ENCODE measurements at regions not wholly inside any gene's neighbourhood (a gene's known extent, or its start where the extent isn't known, plus 50 kb on each side); places are given as distances from the start of the nearest gene placed in this dataset.

DNA sequence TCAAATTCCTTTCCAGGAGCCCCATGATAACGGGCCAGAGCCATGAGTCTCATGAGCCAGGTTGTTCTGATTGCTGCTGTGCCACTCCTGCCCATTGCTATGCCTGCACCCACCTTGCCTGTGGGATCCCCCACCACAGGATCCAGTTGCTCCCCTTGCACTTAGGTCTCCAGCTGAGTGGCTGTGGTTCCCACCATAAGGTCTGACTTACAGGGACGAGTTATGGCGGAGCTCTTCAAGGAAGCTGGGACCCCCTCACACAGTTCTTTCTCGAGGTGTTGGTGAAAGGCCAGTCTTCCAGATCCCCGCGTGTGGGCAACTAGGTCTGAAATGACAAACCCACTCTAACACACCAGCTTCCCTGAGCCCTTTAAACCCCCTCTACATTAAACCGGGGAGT, 111.9 kb upstream of the C14orf180 start:
- H3K27me3 ChIP-seq, result peaks cover 0 to 30% of the 10 kb centered on the region in 2 donors
- H3K4me3 ChIP-seq, result no peak overlapping the region
- H3K36me3 ChIP-seq, result no peaks in the 10 kb centered on the region
- DNase-seq (ENCODE audit: low spot score in 2 of 2), result no peak
- no peaks in the 10 kb centered on the region for H3K9me3 ChIP-seq
- no peak for TF ChIP-seq POLR2AphosphoS5 (IDR thresholded peaks at IDR 0.05)
- TF ChIP-seq, protein P1, sequence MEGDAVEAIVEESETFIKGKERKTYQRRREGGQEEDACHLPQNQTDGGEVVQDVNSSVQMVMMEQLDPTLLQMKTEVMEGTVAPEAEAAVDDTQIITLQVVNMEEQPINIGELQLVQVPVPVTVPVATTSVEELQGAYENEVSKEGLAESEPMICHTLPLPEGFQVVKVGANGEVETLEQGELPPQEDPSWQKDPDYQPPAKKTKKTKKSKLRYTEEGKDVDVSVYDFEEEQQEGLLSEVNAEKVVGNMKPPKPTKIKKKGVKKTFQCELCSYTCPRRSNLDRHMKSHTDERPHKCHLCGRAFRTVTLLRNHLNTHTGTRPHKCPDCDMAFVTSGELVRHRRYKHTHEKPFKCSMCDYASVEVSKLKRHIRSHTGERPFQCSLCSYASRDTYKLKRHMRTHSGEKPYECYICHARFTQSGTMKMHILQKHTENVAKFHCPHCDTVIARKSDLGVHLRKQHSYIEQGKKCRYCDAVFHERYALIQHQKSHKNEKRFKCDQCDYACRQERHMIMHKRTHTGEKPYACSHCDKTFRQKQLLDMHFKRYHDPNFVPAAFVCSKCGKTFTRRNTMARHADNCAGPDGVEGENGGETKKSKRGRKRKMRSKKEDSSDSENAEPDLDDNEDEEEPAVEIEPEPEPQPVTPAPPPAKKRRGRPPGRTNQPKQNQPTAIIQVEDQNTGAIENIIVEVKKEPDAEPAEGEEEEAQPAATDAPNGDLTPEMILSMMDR (IDR thresholded peaks at IDR 0.05), result no peak
- no peak for TF ChIP-seq POLR2A (IDR thresholded peaks at IDR 0.05)
- H3K4me1 ChIP-seq, result no peaks in the 10 kb centered on the region
- no peak overlapping the region for H3K27ac ChIP-seq
- intact Hi-C loops (cut with DNase I; ENCODE audit: low total_unique reads), result no loop called here

DNA sequence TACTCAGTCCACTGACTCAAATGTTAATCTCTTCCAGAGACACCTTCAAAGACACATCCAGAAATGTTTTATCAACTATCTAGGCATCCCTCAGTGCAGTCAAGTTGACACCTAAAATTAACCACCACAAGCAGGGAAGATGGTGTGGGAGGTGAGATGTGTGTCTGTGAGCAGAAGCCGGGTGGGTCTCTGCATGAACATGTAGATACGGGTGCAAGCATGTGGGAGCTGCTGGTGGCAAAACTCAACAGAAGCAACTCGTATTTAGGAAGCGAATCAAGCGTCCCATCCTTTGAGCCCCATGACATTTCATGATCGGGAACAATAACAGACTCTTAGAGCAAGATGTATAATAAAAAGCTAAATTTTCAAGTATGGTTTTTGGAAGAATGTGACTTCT, 110.0 kb upstream of the C14orf180 start:
- Histone ChIP-seq H3K4me3 (no peak overlapping the region), H3K4me1 (no peaks in the 10 kb centered on the region), H3K36me3 (no peaks in the 10 kb centered on the region), H3K27ac (no peak overlapping the region), H3K9me3 (no peaks in the 10 kb centered on the region), H3K27me3 (peaks cover 0 to 34% of the 10 kb centered on the region in 2 donors)
- TF ChIP-seq, protein P1 (IDR thresholded peaks at IDR 0.05), result no peak
- TF ChIP-seq POLR2A (IDR thresholded peaks at IDR 0.05) (no peak), POLR2AphosphoS5 (IDR thresholded peaks at IDR 0.05) (no peak)
- no peak for DNase-seq (ENCODE audit: low spot score in 2 of 2)
- intact Hi-C loops (cut with DNase I; ENCODE audit: low total_unique reads), result no loop called here

DNA sequence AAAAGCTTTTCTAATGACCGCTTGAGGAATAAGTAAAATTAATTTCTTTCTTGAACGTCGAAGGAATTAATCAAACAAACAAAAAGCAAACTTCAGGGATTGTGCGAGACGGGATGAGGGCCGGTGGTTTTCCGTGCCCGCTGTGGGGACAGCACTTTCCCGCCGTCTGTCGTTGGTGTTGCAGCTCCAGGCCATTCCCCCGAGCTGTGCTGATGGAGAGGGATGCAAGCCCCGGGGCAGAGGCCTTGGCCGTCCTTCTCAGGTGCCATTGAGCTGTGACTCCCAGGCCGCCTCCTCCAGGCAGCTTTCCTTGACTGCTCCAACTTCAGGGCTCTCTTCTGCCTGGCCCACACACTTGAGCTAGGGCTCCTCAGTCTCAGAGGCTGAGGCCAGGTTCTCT, 109.0 kb upstream of the C14orf180 start:
- no peak for DNase-seq (ENCODE audit: low spot score in 2 of 2)
- TF ChIP-seq, protein P1 (IDR thresholded peaks at IDR 0.05), result no peak
- no peak for TF ChIP-seq POLR2AphosphoS5 (IDR thresholded peaks at IDR 0.05)
- H3K9me3 ChIP-seq, result no peaks in the 10 kb centered on the region
- no peak overlapping the region for H3K4me3 ChIP-seq
- H3K27me3 ChIP-seq, result peaks cover 0 to 29% of the 10 kb centered on the region in 2 donors
- H3K36me3 ChIP-seq, result no peaks in the 10 kb centered on the region
- H3K4me1 ChIP-seq, result no peaks in the 10 kb centered on the region
- intact Hi-C loops (cut with DNase I; ENCODE audit: low total_unique reads), result no loop called here
- no peak overlapping the region for H3K27ac ChIP-seq

DNA sequence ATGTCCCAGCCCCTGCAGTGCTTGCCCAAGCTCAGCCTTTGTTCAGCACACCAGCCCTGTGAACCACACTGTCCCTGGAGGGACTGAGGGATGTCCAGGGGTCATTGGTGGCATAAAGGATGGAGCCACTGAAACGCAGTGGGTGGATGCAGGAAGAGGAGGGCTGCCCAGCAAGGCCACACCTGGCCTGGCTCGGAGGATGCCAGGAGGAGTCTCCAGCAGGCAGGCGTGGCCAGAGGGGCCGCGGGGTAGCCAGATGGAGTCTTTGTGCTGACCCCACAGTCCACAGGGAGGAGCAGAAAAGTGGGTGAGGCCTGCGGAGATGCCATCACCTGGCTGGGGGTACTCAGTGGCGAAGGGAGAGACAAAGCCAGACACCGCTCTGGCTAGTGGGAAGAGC, 108.5 kb upstream of the C14orf180 start:
- Histone ChIP-seq H3K36me3 (no peaks in the 10 kb centered on the region), H3K4me1 (no peaks in the 10 kb centered on the region), H3K9me3 (no peaks in the 10 kb centered on the region), H3K27me3 (peaks cover 0 to 33% of the 10 kb centered on the region in 2 donors), H3K27ac (no peak overlapping the region), H3K4me3 (no peak overlapping the region)
- DNase-seq (ENCODE audit: low spot score in 2 of 2), result no peak
- TF ChIP-seq POLR2A (IDR thresholded peaks at IDR 0.05) (no peak), POLR2AphosphoS5 (IDR thresholded peaks at IDR 0.05) (no peak)
- TF ChIP-seq, protein P1 (IDR thresholded peaks at IDR 0.05), result no peak
- intact Hi-C loops (cut with DNase I; ENCODE audit: low total_unique reads), result no loop called here

DNA sequence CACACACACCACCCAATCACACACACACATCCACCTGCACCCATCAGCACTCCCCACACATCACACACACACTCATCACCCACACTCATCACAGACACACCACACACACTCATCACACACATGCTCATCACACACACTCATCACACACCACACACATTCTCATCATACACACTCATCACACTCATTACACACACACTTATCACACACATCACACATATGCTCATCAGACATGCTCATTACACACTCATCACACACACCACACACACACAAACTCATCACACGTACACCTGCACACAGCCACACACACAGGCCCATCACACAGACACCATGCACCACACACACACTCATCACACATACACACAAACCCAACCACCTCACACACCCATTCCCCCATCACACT, 107.5 kb upstream of the C14orf180 start:
- TF ChIP-seq, protein P1 (IDR thresholded peaks at IDR 0.05), result no peak
- TF ChIP-seq POLR2A (IDR thresholded peaks at IDR 0.05) (no peak), POLR2AphosphoS5 (IDR thresholded peaks at IDR 0.05) (no peak)
- no peak for DNase-seq (ENCODE audit: low spot score in 2 of 2)
- H3K36me3 ChIP-seq, result no peaks in the 10 kb centered on the region

More for the DNA sequence above, 107.5 kb upstream of the C14orf180 start:
- no peak overlapping the region for H3K4me3 ChIP-seq
- no peaks in the 10 kb centered on the region for H3K9me3 ChIP-seq
- H3K4me1 ChIP-seq, result no peaks in the 10 kb centered on the region
- no peak overlapping the region for H3K27ac ChIP-seq
- intact Hi-C loops (cut with DNase I; ENCODE audit: low total_unique reads), result no loop called here
- H3K27me3 ChIP-seq, result peaks cover 0 to 40% of the 10 kb centered on the region in 2 donors

Measured in breast epithelium (tissue), 4 donors.